H7 (cell line): ENCODE measurements at regions not wholly inside any gene's neighbourhood (a gene's known extent, or its start where the extent isn't known, plus 50 kb on each side); places are given as distances from the start of the nearest gene placed in this dataset.
"Not testable (repeated sequence)": the region's sequence is repeated elsewhere in the genome, so short reads cannot be mapped to it uniquely, and the experiment has no call there.

Experiments used
- DNase-seq: peaks from one replicate; pipeline ENCODE4 v3.0.0; 2012
- H3K27me3 ChIP-seq: 2 replicates; pipeline ENCODE4 v1.6.0; 2011; ENCODE audit warnings: mild to moderate bottlenecking, low read length; ENCODE audit not compliant: control insufficient read depth, insufficient read depth
- H3K36me3 ChIP-seq: replicated peaks from 2 replicates; pipeline ENCODE4 v1.5.1; 2011; ENCODE audit warnings: low read length; ENCODE audit not compliant: control insufficient read depth, insufficient read depth
- H3K4me3 ChIP-seq: 2 replicates; pipeline ENCODE4 v1.5.1; 2011; ENCODE audit warnings: low read depth, mild to moderate bottlenecking, control low read depth, low read length, moderate library complexity; ENCODE audit not compliant: insufficient read depth

DNA sequence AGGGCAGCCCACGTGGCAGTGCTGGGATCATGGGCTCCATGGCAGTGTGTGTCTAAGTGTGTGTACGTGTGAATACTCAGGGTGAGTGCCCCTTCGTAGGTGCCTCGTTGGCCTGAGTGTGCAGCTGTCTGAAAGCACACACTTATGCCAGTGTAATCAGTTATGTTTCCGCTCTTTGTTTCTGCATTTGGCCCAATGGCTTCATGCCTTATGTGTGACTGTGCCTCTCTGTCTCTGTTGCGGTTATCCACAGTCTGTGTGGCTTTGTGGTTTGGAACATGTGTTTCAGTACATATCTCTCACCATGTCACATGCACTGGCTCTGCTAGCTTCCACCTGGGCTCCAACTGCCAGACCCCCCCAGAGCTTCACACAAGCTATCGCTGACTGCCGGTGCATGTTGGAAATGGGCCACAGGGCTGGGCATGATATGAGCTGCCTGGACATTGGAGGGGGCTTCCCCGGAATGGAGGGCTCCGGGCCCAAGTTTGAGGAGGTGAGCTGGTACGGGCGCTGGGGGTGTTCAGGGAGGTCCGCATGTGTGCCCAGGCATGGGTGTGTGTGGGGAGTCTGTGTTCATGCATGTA is 70.3 kb upstream of the TINAGL1 start:
- Histone ChIP-seq H3K36me3 (no peaks in the 10 kb centered on the region), H3K27me3 (0 out of 2 replicates have a peak, but pooled peaks cover 2% of the 10 kb centered on the region), H3K4me3 (no peak overlapping the region)
- no peak for DNase-seq

GRCh38 chr1:31507221-31507620 is 69.1 kb upstream of the TINAGL1 start:
- peak; percentile 23 for DNase-seq

GRCh38 chr1:31507676-31508530 is 68.4 kb upstream of the TINAGL1 start:
- H3K27me3 ChIP-seq: 0 out of 2 replicates have a peak, but pooled peaks cover 2% of the 10 kb centered on the region
- H3K36me3 ChIP-seq: no peaks in the 10 kb centered on the region
- H3K4me3 ChIP-seq: no peak overlapping the region
- DNase-seq: peak; percentile 66

More at GRCh38 chr1:31507221-31507620, 69.1 kb upstream of the TINAGL1 start:
- Histone ChIP-seq H3K4me3 (no peak overlapping the region), H3K27me3 (0 out of 2 replicates have a peak, but pooled peaks cover 2% of the 10 kb centered on the region), H3K36me3 (no peaks in the 10 kb centered on the region)

DNA sequence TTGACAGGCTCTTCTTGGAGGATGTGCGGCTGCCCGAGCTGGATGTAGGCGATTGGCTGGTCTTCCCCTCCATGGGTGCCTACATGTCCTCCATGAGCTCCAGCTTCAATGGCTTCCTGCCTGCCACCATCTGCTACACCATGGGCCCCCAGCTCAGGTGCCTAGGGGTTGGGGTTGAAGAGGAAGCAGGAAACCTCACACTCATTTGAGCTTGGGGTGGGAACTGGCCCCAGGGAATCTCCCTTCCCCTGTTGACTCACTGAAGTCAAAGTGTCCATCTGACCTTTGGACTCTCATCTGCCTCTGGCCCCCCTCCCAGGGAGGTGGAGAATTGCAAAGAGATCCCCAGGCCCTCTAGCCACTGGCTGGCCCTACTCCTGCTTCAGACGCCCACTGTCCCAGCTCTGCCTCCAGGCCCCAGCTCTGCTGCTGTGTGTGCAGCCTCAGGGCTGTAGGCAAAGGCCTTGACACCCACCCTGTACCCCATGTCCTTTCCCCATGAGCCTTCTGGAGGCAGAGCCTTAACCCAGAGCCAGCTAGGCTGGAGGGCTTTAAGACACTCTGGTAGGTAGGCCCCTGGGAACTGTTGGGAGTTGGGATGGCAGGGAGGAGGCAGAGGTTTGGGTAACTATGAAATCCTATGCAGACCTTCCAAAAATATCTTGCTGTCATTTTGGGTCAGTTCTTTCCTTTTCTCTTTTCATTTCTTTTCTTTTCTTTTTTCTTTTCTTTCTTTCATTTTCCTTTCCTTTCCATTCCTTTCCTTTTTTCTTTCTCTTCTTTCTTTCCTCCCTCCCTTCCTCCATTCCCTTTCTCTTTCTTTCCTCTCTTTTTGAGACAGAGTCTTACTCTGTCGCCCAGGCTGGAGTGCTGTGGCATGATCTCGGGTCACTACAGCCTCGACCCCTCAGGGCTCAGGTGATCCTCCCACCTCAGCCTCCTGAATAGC is 66.9 kb upstream of the TINAGL1 start:
- Histone ChIP-seq H3K36me3 (no peaks in the 10 kb centered on the region), H3K4me3 (no peak overlapping the region), H3K27me3 (no peaks in the 10 kb centered on the region)
- DNase-seq: no peak

DNA sequence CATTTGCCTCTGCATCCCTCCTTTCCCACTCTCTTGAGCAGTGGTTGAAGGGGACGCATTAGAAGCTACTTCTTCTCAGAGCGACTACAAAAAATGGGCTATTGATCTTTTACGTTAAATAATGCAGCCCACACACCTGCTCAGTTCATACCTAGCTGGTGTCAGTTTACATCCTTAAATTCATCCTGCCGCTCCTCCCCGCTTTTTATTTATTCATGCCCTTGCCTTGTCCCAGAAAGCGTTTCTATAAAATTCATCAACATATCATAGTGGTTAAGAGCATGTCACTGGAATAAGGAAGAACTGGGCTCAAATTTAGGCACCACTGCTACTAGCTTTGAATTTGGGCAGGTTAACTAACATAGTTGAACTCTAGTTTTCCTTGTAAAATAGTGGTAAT is 66.0 kb upstream of the TINAGL1 start:
- no peaks in the 10 kb centered on the region for H3K27me3 ChIP-seq
- no peaks in the 10 kb centered on the region for H3K36me3 ChIP-seq
- no peak overlapping the region for H3K4me3 ChIP-seq
- DNase-seq: no peak

GRCh38 chr1:31510853-31511789 is 65.2 kb upstream of the TINAGL1 start:
- DNase-seq: peak; percentile 35
- H3K27me3 ChIP-seq: no peaks in the 10 kb centered on the region
- H3K4me3 ChIP-seq: no peak overlapping the region
- H3K36me3 ChIP-seq: no peaks in the 10 kb centered on the region

- Histone ChIP-seq H3K27me3 (no peaks in the 10 kb centered on the region), H3K4me3 (no peak overlapping the region), H3K36me3 (no peaks in the 10 kb centered on the region)
- no peak for DNase-seq
Measured at GRCh38 chr1:31511848-31512615, 64.3 kb upstream of the TINAGL1 start.

- H3K36me3 ChIP-seq: no peaks in the 10 kb centered on the region
- H3K27me3 ChIP-seq: no peaks in the 10 kb centered on the region
- DNase-seq: peak; percentile 40
- H3K4me3 ChIP-seq: no peak overlapping the region
Measured at GRCh38 chr1:31514117-31514516, 62.2 kb upstream of the TINAGL1 start.

GRCh38 chr1:31515056-31515775 is 61.1 kb upstream of the TINAGL1 start:
- Histone ChIP-seq H3K27me3 (no peaks in the 10 kb centered on the region), H3K4me3 (no peak overlapping the region), H3K36me3 (no peaks in the 10 kb centered on the region)
- peak; percentile 11 for DNase-seq

DNA sequence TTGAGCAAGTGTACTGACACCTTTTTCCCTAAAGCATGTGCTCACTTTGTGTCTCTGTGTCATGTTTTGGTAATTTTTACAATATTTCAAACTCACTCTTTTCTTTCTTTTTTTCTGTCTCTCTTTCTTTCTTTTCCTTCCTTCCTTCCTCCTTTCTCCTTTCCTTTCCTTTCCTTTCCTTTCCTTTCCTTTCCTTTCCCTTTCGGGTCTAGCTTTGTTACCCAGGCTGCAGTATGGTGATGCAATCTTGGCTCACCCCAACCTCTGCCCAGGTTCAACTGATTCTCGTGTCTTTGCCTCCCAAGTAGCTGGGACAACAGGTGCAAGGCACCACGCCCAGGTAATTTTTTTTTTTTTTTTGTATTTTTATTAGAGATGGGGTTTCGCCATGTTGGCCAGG is 60.4 kb upstream of the TINAGL1 start:
- no peak for DNase-seq

GRCh38 chr1:31517301-31517700 is 59.0 kb upstream of the TINAGL1 start:
- H3K36me3 ChIP-seq: no peaks in the 10 kb centered on the region
- H3K27me3 ChIP-seq: no peaks in the 10 kb centered on the region
- DNase-seq: peak; percentile 22
- no peak overlapping the region for H3K4me3 ChIP-seq

More for the DNA sequence above, 60.4 kb upstream of the TINAGL1 start:
- no peaks in the 10 kb centered on the region for H3K36me3 ChIP-seq
- H3K4me3 ChIP-seq: no peak overlapping the region
- H3K27me3 ChIP-seq: no peaks in the 10 kb centered on the region

GRCh38 chr1:31517986-31518385 is 58.3 kb upstream of the TINAGL1 start:
- not testable (repeated sequence) for H3K4me3 ChIP-seq, H3K27me3 ChIP-seq, DNase-seq, H3K36me3 ChIP-seq
